Lung (tissue), 11 donors: ENCODE measurements at regions not wholly inside any gene's neighbourhood (a gene's known extent, or its start where the extent isn't known, plus 50 kb on each side); places are given as distances from the start of the nearest gene placed in this dataset.
A peak's percentile ranks its signal among the peaks of the same experiment; 100 is the strongest.

ENCODE experiments used
- ATAC-seq: fragments of 200-7000 bp; cut with Tn5 transposase; one replicate; pipeline ENCODE4 v1.9.1; 2020; ENCODE audit warnings: moderate number of reproducible peaks; ENCODE audit not compliant: insufficient read depth, low FRiP score
- DNase-seq, 3 donors: peaks; one replicate each; pipeline ENCODE4 v3.0.0-alpha.2; 2013 to 2017
- H3K27ac ChIP-seq, 2 donors: one replicate each; pipeline ENCODE4 v1.5.1; 2013; ENCODE audit warnings: mild to moderate bottlenecking in 2 of 2, moderate library complexity in 2 of 2, control low read depth in 1 of 2, inconsistent platforms in 1 of 2, low read depth in 1 of 2, low read length in 1 of 2
- H3K27me3 ChIP-seq, 3 donors: one replicate each; pipeline ENCODE4 v1.5.1; 2013; ENCODE audit warnings: low read length in 2 of 3; ENCODE audit not compliant: control insufficient read depth in 3 of 3, insufficient read depth in 3 of 3
- H3K36me3 ChIP-seq, 4 donors: one replicate each; pipeline ENCODE4 v1.5.1; 2013; ENCODE audit warnings: low read length in 4 of 4, mild to moderate bottlenecking in 1 of 4, moderate library complexity in 1 of 4; ENCODE audit not compliant: control insufficient read depth in 4 of 4, insufficient read depth in 4 of 4
- H3K4me1 ChIP-seq, 5 donors: one replicate each; pipeline ENCODE4 v1.5.1; 2013; ENCODE audit warnings: low read length in 5 of 5, mild to moderate bottlenecking in 2 of 5, moderate library complexity in 1 of 5; ENCODE audit not compliant: control insufficient read depth in 5 of 5, insufficient read depth in 5 of 5
- H3K4me3 ChIP-seq: one replicate; pipeline ENCODE4 v1.5.1; 2013; ENCODE audit warnings: mild to moderate bottlenecking, control low read depth, moderate library complexity
- H3K9ac ChIP-seq, 2 donors: one replicate each; pipeline ENCODE4 v1.5.1; 2013; ENCODE audit warnings: low read length in 2 of 2, control low read depth in 1 of 2; ENCODE audit not compliant: insufficient read depth in 1 of 2
- H3K9me3 ChIP-seq, 4 donors: one replicate each; pipeline ENCODE4 v1.5.1; 2013; ENCODE audit warnings: low read length in 3 of 4, mild to moderate bottlenecking in 1 of 4, moderate library complexity in 1 of 4; ENCODE audit not compliant: control insufficient read depth in 4 of 4, insufficient read depth in 3 of 4
- WGBS, 2 donors: extraction: QIAGEN DNeasy Blood & Tissue Kit; methylation state at CpG; one replicate each; pipeline ENCODE4 v1.1.7; 2013; 5-methylcytosine and 5-hydroxymethylcytosine counted together
- TF ChIP-seq, protein P1 (sequence below): IDR thresholded peaks from 2 replicates; pipeline ENCODE4 v1.5.1; 2012; ENCODE audit warnings: mild to moderate bottlenecking; ENCODE audit errors: control extremely low read depth, extremely low read depth
- donor health status: control.
- donor health status: control.
- donor health status: Bipolar disorder and iron deficiency.
- donor health status: healthy.
- donor health status: DM: yes; HTN: yes; CAD: no.

DNA sequence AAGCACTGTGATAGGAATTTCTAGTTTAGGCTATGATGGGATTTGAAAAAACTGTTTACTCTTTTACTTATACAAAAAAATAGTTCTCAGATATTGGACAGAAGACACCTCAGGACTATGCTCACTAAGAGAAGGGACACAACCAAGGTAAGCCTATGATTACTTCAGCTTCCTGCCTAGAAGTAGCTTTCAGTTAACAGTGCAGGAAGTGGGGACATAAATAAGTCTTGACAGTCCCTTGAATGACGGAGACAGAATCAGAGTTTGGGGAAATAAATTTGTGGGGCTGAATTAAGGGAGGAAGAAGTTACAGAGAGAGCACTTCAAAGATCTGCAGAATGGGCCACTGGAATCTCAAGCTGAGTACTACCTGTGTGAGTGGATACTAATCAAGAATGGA is 53.8 kb upstream of the OLFM3 start:
- peaks cover 0 to 7% (median 0%) of the 10 kb centered on the region in 4 donors for H3K9me3 ChIP-seq
- H3K27ac ChIP-seq, result no peak overlapping the region
- H3K36me3 ChIP-seq, result no peaks in the 10 kb centered on the region
- H3K27me3 ChIP-seq, result no peaks in the 10 kb centered on the region
- TF ChIP-seq, protein P1, sequence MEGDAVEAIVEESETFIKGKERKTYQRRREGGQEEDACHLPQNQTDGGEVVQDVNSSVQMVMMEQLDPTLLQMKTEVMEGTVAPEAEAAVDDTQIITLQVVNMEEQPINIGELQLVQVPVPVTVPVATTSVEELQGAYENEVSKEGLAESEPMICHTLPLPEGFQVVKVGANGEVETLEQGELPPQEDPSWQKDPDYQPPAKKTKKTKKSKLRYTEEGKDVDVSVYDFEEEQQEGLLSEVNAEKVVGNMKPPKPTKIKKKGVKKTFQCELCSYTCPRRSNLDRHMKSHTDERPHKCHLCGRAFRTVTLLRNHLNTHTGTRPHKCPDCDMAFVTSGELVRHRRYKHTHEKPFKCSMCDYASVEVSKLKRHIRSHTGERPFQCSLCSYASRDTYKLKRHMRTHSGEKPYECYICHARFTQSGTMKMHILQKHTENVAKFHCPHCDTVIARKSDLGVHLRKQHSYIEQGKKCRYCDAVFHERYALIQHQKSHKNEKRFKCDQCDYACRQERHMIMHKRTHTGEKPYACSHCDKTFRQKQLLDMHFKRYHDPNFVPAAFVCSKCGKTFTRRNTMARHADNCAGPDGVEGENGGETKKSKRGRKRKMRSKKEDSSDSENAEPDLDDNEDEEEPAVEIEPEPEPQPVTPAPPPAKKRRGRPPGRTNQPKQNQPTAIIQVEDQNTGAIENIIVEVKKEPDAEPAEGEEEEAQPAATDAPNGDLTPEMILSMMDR, result no peak
- 12 to 17% methylated on average over 1 of the region's 1 CpG for WGBS, 2 donors
- ATAC-seq (no peak), DNase-seq (no peak)
- no peaks in the 10 kb centered on the region for H3K4me1 ChIP-seq
- no peak overlapping the region for H3K4me3 ChIP-seq
- H3K9ac ChIP-seq, result no peak overlapping the region

DNA sequence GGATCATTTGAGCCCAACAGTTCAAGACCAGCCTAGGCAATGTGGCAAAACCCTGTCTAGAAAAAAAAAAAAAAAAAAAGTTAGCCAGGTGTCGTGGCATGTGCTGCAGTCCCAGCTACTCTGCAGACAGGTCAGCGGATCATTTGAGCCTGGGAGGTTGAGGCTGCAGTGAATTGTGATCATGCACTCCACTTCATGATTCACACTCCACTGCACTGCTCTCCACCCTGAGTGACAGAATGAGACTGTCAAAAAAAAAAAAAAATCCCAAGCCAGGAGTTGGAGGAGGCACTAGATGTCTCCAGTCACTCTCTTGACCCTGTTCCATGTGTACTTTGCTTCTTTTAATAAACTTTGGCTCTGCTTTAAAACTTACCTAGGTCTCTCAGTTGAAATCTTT is 51.0 kb upstream of the OLFM3 start:
- peak; percentile 58 for ATAC-seq
- Histone ChIP-seq H3K9me3 (no peaks in the 10 kb centered on the region), H3K4me1 (no peaks in the 10 kb centered on the region), H3K9ac (no peak overlapping the region), H3K27ac (no peak overlapping the region), H3K27me3 (no peaks in the 10 kb centered on the region), H3K36me3 (no peaks in the 10 kb centered on the region), H3K4me3 (no peak overlapping the region)
- 69 to 86% methylated on average over 2 of the region's 2 CpGs for WGBS, 2 donors
- TF ChIP-seq, protein P1, result no peak
- no peak for DNase-seq
